Stimulated activated CD4-positive, alpha-beta T cell treated with anti-CD3 and anti-CD28 coated beads, Interleukin-4, amount 100 ng/mL, for 4 hours (primary cell): ENCODE measurements at regions not wholly inside any gene's neighbourhood (a gene's known extent, or its start where the extent isn't known, plus 50 kb on each side); places are given as distances from the start of the nearest gene placed in this dataset.

Experiments used
- DNase-seq, 2 experiments: peaks; one replicate each; pipeline ENCODE4 v3.0.0-alpha.2; 2020

GRCh38 chr2:2575181-2575577, 244.1 kb upstream of the MYT1L start:
- DNase-seq = no peak

GRCh38 chr2:2574401-2575180, 243.5 kb upstream of the MYT1L start:
- DNase-seq = no peak

- DNase-seq = no peak
Observed at GRCh38 chr2:2573658-2574293, 242.7 kb upstream of the MYT1L start.

- no peak for DNase-seq
Observed at GRCh38 chr2:2573205-2573604, 242.1 kb upstream of the MYT1L start.

- no peak for DNase-seq
Observed at GRCh38 chr2:2572393-2573204, 241.5 kb upstream of the MYT1L start.

GRCh38 chr2:2571301-2572150, 240.5 kb upstream of the MYT1L start:
- DNase-seq = no peak

GRCh38 chr2:2570871-2571270, 239.8 kb upstream of the MYT1L start:
- no peak for DNase-seq

GRCh38 chr2:2570360-2570759, 239.3 kb upstream of the MYT1L start:
- DNase-seq = no peak

GRCh38 chr2:2569836-2570235, 238.8 kb upstream of the MYT1L start:
- no peak for DNase-seq

- DNase-seq = no peak
Observed at GRCh38 chr2:2569306-2569705, 238.2 kb upstream of the MYT1L start.

GRCh38 chr2:2568411-2568810, 237.3 kb upstream of the MYT1L start:
- DNase-seq = no peak

GRCh38 chr2:2567776-2568175, 236.7 kb upstream of the MYT1L start:
- no peak for DNase-seq

GRCh38 chr2:2566396-2567323, 235.6 kb upstream of the MYT1L start:
- no peak for DNase-seq

GRCh38 chr2:2565671-2566070, 234.6 kb upstream of the MYT1L start:
- no peak for DNase-seq

- no peak for DNase-seq
Observed at GRCh38 chr2:2564300-2565078, 233.4 kb upstream of the MYT1L start.

- no peak for DNase-seq
Observed at GRCh38 chr2:2563309-2563860, 232.3 kb upstream of the MYT1L start.

- no peak for DNase-seq
Observed at GRCh38 chr2:2562867-2563266, 231.8 kb upstream of the MYT1L start.

GRCh38 chr2:2561346-2562095, 230.4 kb upstream of the MYT1L start:
- DNase-seq = no peak

- DNase-seq = no peak
Observed at GRCh38 chr2:2560374-2561015, 229.4 kb upstream of the MYT1L start.
